ENCODE measurements at regions not wholly inside any gene's neighbourhood (a gene's known extent, or its start where the extent isn't known, plus 50 kb on each side); places are given as distances from the start of the nearest gene placed in this dataset.

GRCh38 chr3:148204131-148204530 lies 493.6 kb upstream of the AGTR1 start (continued):
- no peak for TF ChIP-seq HSF1 (IDR thresholded peaks at IDR 0.05; ENCODE audit: low read depth, low read length)
- no peak for TF ChIP-seq TCF7 (IDR thresholded peaks at IDR 0.05; ENCODE audit: borderline replicate concordance)
- TF ChIP-seq SP1 (IDR thresholded peaks at IDR 0.05; ENCODE audit: low read depth, low read length), result no peak
- no peak for TF ChIP-seq ATF2 (IDR thresholded peaks at IDR 0.05; ENCODE audit: low read length)

GRCh38 chr3:148205977-148206376 lies 491.7 kb upstream of the AGTR1 start:
- Histone ChIP-seq H3K4me1 (ENCODE audit: control insufficient read depth, insufficient read depth, low read length) (no peaks in the 10 kb centered on the region), H3K4me3 (no peak overlapping the region), H3K36me3 (ENCODE audit: control insufficient read depth in 2 of 2, insufficient read depth in 2 of 2, low read length in 1 of 2) (no peaks in the 10 kb centered on the region), H3K9me3 (replicated peaks; ENCODE audit: control insufficient read depth, insufficient read depth, low read length) (no peaks in the 10 kb centered on the region), H3K9ac (ENCODE audit: control insufficient read depth, insufficient read depth, low read length) (no peak overlapping the region), H3K27ac (ENCODE audit: control insufficient read depth, insufficient read depth) (no peak overlapping the region), H3K4me2 (ENCODE audit: control insufficient read depth, insufficient read depth) (no peak overlapping the region), H3K27me3 (replicated peaks in 1 of 2; ENCODE audit: control insufficient read depth in 2 of 2, insufficient read depth in 2 of 2, low read length in 1 of 2) (no peaks in the 10 kb centered on the region), H2AFZ (ENCODE audit: control insufficient read depth, low read depth, low read length) (no peak overlapping the region), H4K20me1 (ENCODE audit: control insufficient read depth, insufficient read depth) (no peaks in the 10 kb centered on the region), H3K79me2 (ENCODE audit: control insufficient read depth, insufficient read depth, low read length) (no peaks in the 10 kb centered on the region)
- BruUV-seq (replicated peaks), result no TSS peak
- POLR2A ChIA-PET, result no interaction called here
- TF ChIP-seq MYC (IDR thresholded peaks at IDR 0.05; ENCODE audit: insufficient read depth, insufficient read length, insufficient replicate concordance, low read length, severe bottlenecking) (no peak), RFX5 (IDR thresholded peaks at IDR 0.05; ENCODE audit: low read depth, low read length) (no peak), E2F8 (IDR thresholded peaks at IDR 0.05; ENCODE audit: low read depth, partially characterized antibody) (no peak), CHD2 (IDR thresholded peaks at IDR 0.05; ENCODE audit: borderline replicate concordance, low read depth, low read length) (no peak), ZNF207 (IDR thresholded peaks at IDR 0.05; ENCODE audit: borderline replicate concordance) (no peak), SMAD5 (IDR thresholded peaks at IDR 0.05; ENCODE audit: low read depth) (no peak)
- RAD21 ChIA-PET (ENCODE audit: unreplicated experiment), result interaction anchor here (0.9 kb wide), 1 partner anchor 130 kb away, joined by 3 read pairs; no protein-coding TSS in a partner anchor
- intact Hi-C loops (cut with micrococcal nuclease; ENCODE audit: unreplicated experiment), result no loop called here
- FAIRE-seq (no peak), DNase-seq (ENCODE audit: low read depth, low spot score) (no peak), ATAC-seq (no peak)
- in situ Hi-C loops (cut with MboI), result no loop called here
- SMC1A ChIA-PET (ENCODE audit: uncharacterized antibody, unreplicated experiment), result interaction anchor here (0.8 kb wide), 1 partner anchor 16 kb away, joined by 3 read pairs; no protein-coding TSS in a partner anchor
- CTCF ChIA-PET, result interaction anchor here (1.1 to 1.5 kb wide), 2 partner anchors 15 to 28 kb away, joined by 3 read pairs; no protein-coding TSS in a partner anchor
- 46% methylated on average over 2 of the region's 2 CpGs for WGBS (ENCODE audit: insufficient coverage, insufficient replicate concordance, low lambda C conversion rate, missing lambda C conversion rate)
